ENCODE measurements at regions not wholly inside any gene's neighbourhood (a gene's known extent, or its start where the extent isn't known, plus 50 kb on each side); places are given as distances from the start of the nearest gene placed in this dataset.
"Not testable (repeated sequence)": the region's sequence is repeated elsewhere in the genome, so short reads cannot be mapped to it uniquely, and the experiment has no call there.

- in situ Hi-C loops (cut with MboI) = no loop called here
- no peaks in the 10 kb centered on the region for H3K79me2 ChIP-seq (ENCODE audit: insufficient read depth)
- H3K27ac ChIP-seq = no peak overlapping the region
- no peaks in the 10 kb centered on the region for H3F3A ChIP-seq (ENCODE audit: insufficient read depth)
- TF ChIP-seq EZH2phosphoT487 (IDR thresholded peaks at IDR 0.05; ENCODE audit: insufficient read depth, low read depth) (no peak), EZH2 (IDR thresholded peaks at IDR 0.05; ENCODE audit: insufficient read depth, poor library complexity, severe bottlenecking) (no peak)
- no peak for DNase-seq
- no peak overlapping the region for H3K9ac ChIP-seq
- H3K4me3 ChIP-seq = no peak overlapping the region
- no peaks in the 10 kb centered on the region for H3K27me3 ChIP-seq (replicated peaks; ENCODE audit: insufficient read depth)
- no peaks in the 10 kb centered on the region for H3K36me3 ChIP-seq (ENCODE audit: low read depth)
- H3K4me1 ChIP-seq (ENCODE audit: insufficient read depth) = no peaks in the 10 kb centered on the region
- no peaks in the 10 kb centered on the region for H3K9me3 ChIP-seq (ENCODE audit: low read depth)
- no peaks in the 10 kb centered on the region for H3K9me2 ChIP-seq (ENCODE audit: insufficient read depth)
- no peak overlapping the region for H2AFZ ChIP-seq
- WGBS, 2 experiments (ENCODE audit: low coverage in 1 of 2, low lambda C conversion rate in 2 of 2, missing lambda C conversion rate in 2 of 2) = 47 to 49% methylated on average over 16 of the region's 16 CpGs
- no peak overlapping the region for H3K4me2 ChIP-seq (ENCODE audit: unreplicated experiment)
- H4K20me1 ChIP-seq (ENCODE audit: insufficient read depth) = no peaks in the 10 kb centered on the region
Measured at GRCh38 chr5:18732556-18733479, 1098.6 kb downstream of the TAF11L14 start.

DNA sequence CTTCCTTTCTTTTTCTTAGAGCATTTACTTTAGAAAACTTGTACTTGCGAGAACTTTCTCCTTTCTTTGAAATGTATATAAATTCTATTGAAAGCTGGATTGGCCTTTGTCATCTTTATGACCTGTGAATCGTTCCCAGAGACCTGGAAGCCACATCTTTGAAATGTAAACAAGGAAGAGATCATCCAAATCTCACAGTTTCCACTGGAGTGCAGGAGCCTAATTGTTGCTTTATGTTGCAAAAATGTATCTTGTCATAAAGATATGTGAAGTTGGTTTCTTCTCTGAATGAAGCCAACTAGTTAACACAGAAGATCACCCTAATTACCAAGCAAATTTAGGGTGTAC is 1101.8 kb downstream of the TAF11L14 start:
- Histone ChIP-seq H3K9me2 (ENCODE audit: insufficient read depth) (no peaks in the 10 kb centered on the region), H3K27ac (no peak overlapping the region), H3K27me3 (replicated peaks; ENCODE audit: insufficient read depth) (no peaks in the 10 kb centered on the region), H3K9ac (no peak overlapping the region), H3K9me3 (ENCODE audit: low read depth) (no peaks in the 10 kb centered on the region), H3K4me2 (ENCODE audit: unreplicated experiment) (no peak overlapping the region), H3K36me3 (ENCODE audit: low read depth) (no peaks in the 10 kb centered on the region), H3K4me1 (ENCODE audit: insufficient read depth) (no peaks in the 10 kb centered on the region), H3K4me3 (no peak overlapping the region), H2AFZ (no peak overlapping the region), H3K79me2 (ENCODE audit: insufficient read depth) (no peaks in the 10 kb centered on the region), H3F3A (ENCODE audit: insufficient read depth) (no peaks in the 10 kb centered on the region), H4K20me1 (ENCODE audit: insufficient read depth) (no peaks in the 10 kb centered on the region)
- WGBS, 2 experiments (ENCODE audit: low coverage in 1 of 2, low lambda C conversion rate in 2 of 2, missing lambda C conversion rate in 2 of 2) = 9 to 22% methylated on average over 2 of the region's 2 CpGs
- DNase-seq = no peak
- in situ Hi-C loops (cut with MboI) = no loop called here
- no peak for TF ChIP-seq EZH2 (IDR thresholded peaks at IDR 0.05; ENCODE audit: insufficient read depth, poor library complexity, severe bottlenecking)
- no peak for TF ChIP-seq EZH2phosphoT487 (IDR thresholded peaks at IDR 0.05; ENCODE audit: insufficient read depth, low read depth)

- H3K9me3 ChIP-seq (ENCODE audit: low read depth); H3K27me3 ChIP-seq (replicated peaks; ENCODE audit: insufficient read depth); H3K27ac ChIP-seq; H3K4me2 ChIP-seq (ENCODE audit: unreplicated experiment); H3K4me1 ChIP-seq (ENCODE audit: insufficient read depth); H3K36me3 ChIP-seq (ENCODE audit: low read depth); H4K20me1 ChIP-seq (ENCODE audit: insufficient read depth); H3K9ac ChIP-seq; DNase-seq; H3F3A ChIP-seq (ENCODE audit: insufficient read depth); H3K4me3 ChIP-seq; in situ Hi-C loops (cut with MboI); H3K79me2 ChIP-seq (ENCODE audit: insufficient read depth); H2AFZ ChIP-seq; H3K9me2 ChIP-seq (ENCODE audit: insufficient read depth): not testable (repeated sequence)
- 17 to 22% methylated on average over 7 of the region's 7 CpGs for WGBS, 2 experiments (ENCODE audit: low coverage in 1 of 2, low lambda C conversion rate in 2 of 2, missing lambda C conversion rate in 2 of 2)
Measured at GRCh38 chr5:18736736-18737135, 1102.5 kb downstream of the TAF11L14 start.

DNA sequence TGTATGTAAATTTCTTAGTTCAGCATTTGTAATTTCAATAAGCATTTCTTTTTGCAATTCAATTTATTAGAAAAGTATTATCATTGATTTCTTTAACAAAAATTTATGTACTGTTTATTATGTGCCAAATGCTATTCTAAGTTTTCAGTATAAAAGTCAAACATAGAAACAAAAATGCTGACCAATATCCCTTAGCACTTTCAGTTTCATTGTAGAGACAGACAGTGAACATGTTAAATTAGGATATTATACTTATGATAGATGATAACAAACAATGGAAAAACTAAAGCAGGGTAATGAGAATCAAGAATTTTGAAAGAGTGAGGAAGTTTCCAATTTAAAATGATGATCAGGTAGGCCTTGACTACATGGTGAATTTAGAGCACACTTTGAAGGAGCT is 1106.0 kb downstream of the TAF11L14 start:
- Histone ChIP-seq H3F3A (ENCODE audit: insufficient read depth) (no peaks in the 10 kb centered on the region), H3K27ac (no peak overlapping the region), H3K9me3 (ENCODE audit: low read depth) (no peaks in the 10 kb centered on the region), H3K9ac (no peak overlapping the region), H3K9me2 (ENCODE audit: insufficient read depth) (no peaks in the 10 kb centered on the region), H3K4me3 (no peak overlapping the region), H3K79me2 (ENCODE audit: insufficient read depth) (no peaks in the 10 kb centered on the region), H2AFZ (no peak overlapping the region), H4K20me1 (ENCODE audit: insufficient read depth) (no peaks in the 10 kb centered on the region), H3K4me1 (ENCODE audit: insufficient read depth) (no peaks in the 10 kb centered on the region), H3K36me3 (ENCODE audit: low read depth) (no peaks in the 10 kb centered on the region), H3K27me3 (replicated peaks; ENCODE audit: insufficient read depth) (no peaks in the 10 kb centered on the region), H3K4me2 (ENCODE audit: unreplicated experiment) (no peak overlapping the region)
- in situ Hi-C loops (cut with MboI) = no loop called here
- DNase-seq = no peak
- TF ChIP-seq EZH2phosphoT487 (IDR thresholded peaks at IDR 0.05; ENCODE audit: insufficient read depth, low read depth) (no peak), EZH2 (IDR thresholded peaks at IDR 0.05; ENCODE audit: insufficient read depth, poor library complexity, severe bottlenecking) (no peak)

- Histone ChIP-seq H3K9ac (no peak overlapping the region), H3K36me3 (ENCODE audit: low read depth) (no peaks in the 10 kb centered on the region), H3K9me2 (ENCODE audit: insufficient read depth) (no peaks in the 10 kb centered on the region), H4K20me1 (ENCODE audit: insufficient read depth) (no peaks in the 10 kb centered on the region), H3K4me3 (no peak overlapping the region), H3K4me2 (ENCODE audit: unreplicated experiment) (no peak overlapping the region), H3F3A (ENCODE audit: insufficient read depth) (no peaks in the 10 kb centered on the region), H3K79me2 (ENCODE audit: insufficient read depth) (no peaks in the 10 kb centered on the region), H3K27me3 (replicated peaks; ENCODE audit: insufficient read depth) (no peaks in the 10 kb centered on the region), H3K9me3 (ENCODE audit: low read depth) (no peaks in the 10 kb centered on the region), H2AFZ (no peak overlapping the region), H3K4me1 (ENCODE audit: insufficient read depth) (no peaks in the 10 kb centered on the region), H3K27ac (no peak overlapping the region)
- in situ Hi-C loops (cut with MboI) = no loop called here
- DNase-seq = no peak
- WGBS, 2 experiments (ENCODE audit: low coverage in 1 of 2, low lambda C conversion rate in 2 of 2, missing lambda C conversion rate in 2 of 2) = 39 to 45% methylated on average over 7 of the region's 7 CpGs
- TF ChIP-seq EZH2 (IDR thresholded peaks at IDR 0.05; ENCODE audit: insufficient read depth, poor library complexity, severe bottlenecking) (no peak), EZH2phosphoT487 (IDR thresholded peaks at IDR 0.05; ENCODE audit: insufficient read depth, low read depth) (no peak)
Measured at GRCh38 chr5:18742830-18743229, 1108.6 kb downstream of the TAF11L14 start.
